ENCODE measurements at regions not wholly inside any gene's neighbourhood (a gene's known extent, or its start where the extent isn't known, plus 50 kb on each side); places are given as distances from the start of the nearest gene placed in this dataset.

DNA sequence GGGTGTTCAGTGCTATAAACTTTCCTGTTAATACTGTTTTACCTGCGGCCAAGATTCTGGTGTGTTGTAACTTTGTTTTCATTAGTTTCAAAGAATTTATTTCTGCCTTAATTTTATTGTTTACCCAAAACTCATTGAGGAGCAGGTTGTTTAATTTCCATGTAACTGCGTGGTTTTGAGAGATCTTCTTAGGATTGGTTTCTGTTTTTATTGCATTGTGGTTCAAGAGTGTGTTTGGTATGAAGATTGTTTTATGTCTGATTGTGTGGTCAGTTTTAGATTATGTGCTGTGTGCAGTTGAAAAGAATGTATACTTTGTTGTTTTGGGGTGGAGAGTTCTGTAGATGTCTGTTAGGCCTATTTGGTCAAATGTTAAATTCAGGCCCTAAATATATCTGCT lies 133.5 kb upstream of the GALNT15 start:
- TF ChIP-seq, protein P1, sequence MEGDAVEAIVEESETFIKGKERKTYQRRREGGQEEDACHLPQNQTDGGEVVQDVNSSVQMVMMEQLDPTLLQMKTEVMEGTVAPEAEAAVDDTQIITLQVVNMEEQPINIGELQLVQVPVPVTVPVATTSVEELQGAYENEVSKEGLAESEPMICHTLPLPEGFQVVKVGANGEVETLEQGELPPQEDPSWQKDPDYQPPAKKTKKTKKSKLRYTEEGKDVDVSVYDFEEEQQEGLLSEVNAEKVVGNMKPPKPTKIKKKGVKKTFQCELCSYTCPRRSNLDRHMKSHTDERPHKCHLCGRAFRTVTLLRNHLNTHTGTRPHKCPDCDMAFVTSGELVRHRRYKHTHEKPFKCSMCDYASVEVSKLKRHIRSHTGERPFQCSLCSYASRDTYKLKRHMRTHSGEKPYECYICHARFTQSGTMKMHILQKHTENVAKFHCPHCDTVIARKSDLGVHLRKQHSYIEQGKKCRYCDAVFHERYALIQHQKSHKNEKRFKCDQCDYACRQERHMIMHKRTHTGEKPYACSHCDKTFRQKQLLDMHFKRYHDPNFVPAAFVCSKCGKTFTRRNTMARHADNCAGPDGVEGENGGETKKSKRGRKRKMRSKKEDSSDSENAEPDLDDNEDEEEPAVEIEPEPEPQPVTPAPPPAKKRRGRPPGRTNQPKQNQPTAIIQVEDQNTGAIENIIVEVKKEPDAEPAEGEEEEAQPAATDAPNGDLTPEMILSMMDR (IDR thresholded peaks at IDR 0.05): no peak
- no peak for TF ChIP-seq EP300 (IDR thresholded peaks at IDR 0.05; ENCODE audit: low read depth)

Data from transverse colon (tissue), 3 donors.